ENCODE measurements at regions not wholly inside any gene's neighbourhood (a gene's known extent, or its start where the extent isn't known, plus 50 kb on each side); places are given as distances from the start of the nearest gene placed in this dataset.
"Not testable (repeated sequence)": the region's sequence is repeated elsewhere in the genome, so short reads cannot be mapped to it uniquely, and the experiment has no call there.

GRCh38 chr9:74122661-74123060 lies 374.5 kb upstream of the RORB start:
- H3K4me1 ChIP-seq (ENCODE audit: control insufficient read depth, insufficient read depth, low read length, poor library complexity, severe bottlenecking), result peaks cover 5% of the 10 kb centered on the region
- H3K4me3 ChIP-seq (ENCODE audit: extremely low read depth, insufficient read depth, low read length, poor library complexity, severe bottlenecking), result no peak overlapping the region
- WGBS, 2 experiments (ENCODE audit: insufficient coverage in 2 of 2), result 95 to 100% methylated on average over 2 of the region's 4 CpGs
- H3K9me3 ChIP-seq (ENCODE audit: control insufficient read depth, low read length), result no peaks in the 10 kb centered on the region
- no peaks in the 10 kb centered on the region for H3K36me3 ChIP-seq (ENCODE audit: control insufficient read depth, insufficient read depth, low read length)
- H3K27ac ChIP-seq (ENCODE audit: low read depth, low read length, severe bottlenecking), result no peak overlapping the region

GRCh38 chr9:74125941-74126340 lies 371.2 kb upstream of the RORB start:
- Histone ChIP-seq H3K4me1 (ENCODE audit: control insufficient read depth, insufficient read depth, low read length, poor library complexity, severe bottlenecking) (peaks cover 5% of the 10 kb centered on the region), H3K27ac (ENCODE audit: low read depth, low read length, severe bottlenecking) (no peak overlapping the region)
- WGBS, 2 experiments (ENCODE audit: insufficient coverage in 2 of 2), result 70 to 75% methylated on average over 1 to 4 of the region's 5 CpGs

GRCh38 chr9:74132986-74133385 lies 364.1 kb upstream of the RORB start:
- 90 to 95% methylated on average over 6 to 7 of the region's 7 CpGs for WGBS, 2 experiments (ENCODE audit: insufficient coverage in 2 of 2)
- Histone ChIP-seq H3K4me1 (ENCODE audit: control insufficient read depth, insufficient read depth, low read length, poor library complexity, severe bottlenecking) (no peaks in the 10 kb centered on the region), H3K36me3 (ENCODE audit: control insufficient read depth, insufficient read depth, low read length) (no peaks in the 10 kb centered on the region), H3K27ac (ENCODE audit: low read depth, low read length, severe bottlenecking) (no peak overlapping the region), H3K9me3 (ENCODE audit: control insufficient read depth, low read length) (no peaks in the 10 kb centered on the region), H3K4me3 (ENCODE audit: extremely low read depth, insufficient read depth, low read length, poor library complexity, severe bottlenecking) (no peak overlapping the region)

More at GRCh38 chr9:74125941-74126340, 371.2 kb upstream of the RORB start:
- no peaks in the 10 kb centered on the region for H3K9me3 ChIP-seq (ENCODE audit: control insufficient read depth, low read length)
- no peak overlapping the region for H3K4me3 ChIP-seq (ENCODE audit: extremely low read depth, insufficient read depth, low read length, poor library complexity, severe bottlenecking)
- H3K36me3 ChIP-seq (ENCODE audit: control insufficient read depth, insufficient read depth, low read length), result no peaks in the 10 kb centered on the region

- WGBS, 2 experiments (ENCODE audit: insufficient coverage in 2 of 2), result 100% methylated on average over 1 to 4 of the region's 6 CpGs
- Histone ChIP-seq H3K4me1 (ENCODE audit: control insufficient read depth, insufficient read depth, low read length, poor library complexity, severe bottlenecking) (no peaks in the 10 kb centered on the region), H3K9me3 (ENCODE audit: control insufficient read depth, low read length) (no peaks in the 10 kb centered on the region), H3K4me3 (ENCODE audit: extremely low read depth, insufficient read depth, low read length, poor library complexity, severe bottlenecking) (no peak overlapping the region), H3K36me3 (ENCODE audit: control insufficient read depth, insufficient read depth, low read length) (no peaks in the 10 kb centered on the region), H3K27ac (ENCODE audit: low read depth, low read length, severe bottlenecking) (no peak overlapping the region)
These were observed 363.2 kb upstream of the RORB start for GRCh38 chr9:74133921-74134320.

- no peak overlapping the region for H3K4me3 ChIP-seq (ENCODE audit: extremely low read depth, insufficient read depth, low read length, poor library complexity, severe bottlenecking)
- 80 to 86% methylated on average over 1 of the region's 2 CpGs for WGBS, 2 experiments (ENCODE audit: insufficient coverage in 2 of 2)
- H3K4me1 ChIP-seq (ENCODE audit: control insufficient read depth, insufficient read depth, low read length, poor library complexity, severe bottlenecking), result no peaks in the 10 kb centered on the region
- no peak overlapping the region for H3K27ac ChIP-seq (ENCODE audit: low read depth, low read length, severe bottlenecking)
- H3K36me3 ChIP-seq (ENCODE audit: control insufficient read depth, insufficient read depth, low read length), result no peaks in the 10 kb centered on the region
- H3K9me3 ChIP-seq (ENCODE audit: control insufficient read depth, low read length), result no peaks in the 10 kb centered on the region
These were observed 359.0 kb upstream of the RORB start for GRCh38 chr9:74138182-74138581.

- 88% methylated on average over 2 of the region's 2 CpGs; no CpG with 5 or more reads in 1 of the 2 experiments for WGBS, 2 experiments (ENCODE audit: insufficient coverage in 2 of 2)
- Histone ChIP-seq H3K9me3 (ENCODE audit: control insufficient read depth, low read length) (no peaks in the 10 kb centered on the region), H3K27ac (ENCODE audit: low read depth, low read length, severe bottlenecking) (no peak overlapping the region), H3K4me3 (ENCODE audit: extremely low read depth, insufficient read depth, low read length, poor library complexity, severe bottlenecking) (no peak overlapping the region), H3K4me1 (ENCODE audit: control insufficient read depth, insufficient read depth, low read length, poor library complexity, severe bottlenecking) (no peaks in the 10 kb centered on the region), H3K36me3 (ENCODE audit: control insufficient read depth, insufficient read depth, low read length) (no peaks in the 10 kb centered on the region)
These were observed 357.0 kb upstream of the RORB start for GRCh38 chr9:74140141-74140540.

GRCh38 chr9:74147906-74148305 lies 349.2 kb upstream of the RORB start:
- no peaks in the 10 kb centered on the region for H3K9me3 ChIP-seq (ENCODE audit: control insufficient read depth, low read length)
- H3K4me3 ChIP-seq (ENCODE audit: extremely low read depth, insufficient read depth, low read length, poor library complexity, severe bottlenecking), result no peak overlapping the region
- H3K4me1 ChIP-seq (ENCODE audit: control insufficient read depth, insufficient read depth, low read length, poor library complexity, severe bottlenecking), result no peaks in the 10 kb centered on the region
- 83 to 86% methylated on average over 1 of the region's 1 CpG for WGBS, 2 experiments (ENCODE audit: insufficient coverage in 2 of 2)
- H3K27ac ChIP-seq (ENCODE audit: low read depth, low read length, severe bottlenecking), result no peak overlapping the region
- no peaks in the 10 kb centered on the region for H3K36me3 ChIP-seq (ENCODE audit: control insufficient read depth, insufficient read depth, low read length)

- no peak overlapping the region for H3K4me3 ChIP-seq (ENCODE audit: extremely low read depth, insufficient read depth, low read length, poor library complexity, severe bottlenecking)
- 80 to 83% methylated on average over 1 of the region's 3 CpGs for WGBS, 2 experiments (ENCODE audit: insufficient coverage in 2 of 2)
These were observed 324.3 kb upstream of the RORB start for GRCh38 chr9:74172874-74173273.

GRCh38 chr9:74173284-74173683 lies 323.9 kb upstream of the RORB start:
- Histone ChIP-seq H3K4me1 (ENCODE audit: control insufficient read depth, insufficient read depth, low read length, poor library complexity, severe bottlenecking) (no peaks in the 10 kb centered on the region), H3K27ac (ENCODE audit: low read depth, low read length, severe bottlenecking) (no peak overlapping the region), H3K4me3 (ENCODE audit: extremely low read depth, insufficient read depth, low read length, poor library complexity, severe bottlenecking) (no peak overlapping the region), H3K9me3 (ENCODE audit: control insufficient read depth, low read length) (no peaks in the 10 kb centered on the region), H3K36me3 (ENCODE audit: control insufficient read depth, insufficient read depth, low read length) (no peaks in the 10 kb centered on the region)
- WGBS, 2 experiments (ENCODE audit: insufficient coverage in 2 of 2), result no CpG with 5 or more reads among the region's 5 CpGs

More at GRCh38 chr9:74172874-74173273, 324.3 kb upstream of the RORB start:
- Histone ChIP-seq H3K9me3 (ENCODE audit: control insufficient read depth, low read length) (no peaks in the 10 kb centered on the region), H3K36me3 (ENCODE audit: control insufficient read depth, insufficient read depth, low read length) (no peaks in the 10 kb centered on the region), H3K27ac (ENCODE audit: low read depth, low read length, severe bottlenecking) (no peak overlapping the region), H3K4me1 (ENCODE audit: control insufficient read depth, insufficient read depth, low read length, poor library complexity, severe bottlenecking) (no peaks in the 10 kb centered on the region)

GRCh38 chr9:74197771-74198170 lies 299.4 kb upstream of the RORB start:
- H3K4me1 ChIP-seq (ENCODE audit: control insufficient read depth, insufficient read depth, low read length, poor library complexity, severe bottlenecking); H3K36me3 ChIP-seq (ENCODE audit: control insufficient read depth, insufficient read depth, low read length); H3K9me3 ChIP-seq (ENCODE audit: control insufficient read depth, low read length); H3K27ac ChIP-seq (ENCODE audit: low read depth, low read length, severe bottlenecking); H3K4me3 ChIP-seq (ENCODE audit: extremely low read depth, insufficient read depth, low read length, poor library complexity, severe bottlenecking): not testable (repeated sequence)
- 90 to 95% methylated on average over 4 to 11 of the region's 24 CpGs for WGBS, 2 experiments (ENCODE audit: insufficient coverage in 2 of 2)

GRCh38 chr9:74205056-74205455 lies 292.1 kb upstream of the RORB start:
- Histone ChIP-seq H3K9me3 (ENCODE audit: control insufficient read depth, low read length) (no peaks in the 10 kb centered on the region), H3K4me3 (ENCODE audit: extremely low read depth, insufficient read depth, low read length, poor library complexity, severe bottlenecking) (no peak overlapping the region), H3K4me1 (ENCODE audit: control insufficient read depth, insufficient read depth, low read length, poor library complexity, severe bottlenecking) (no peaks in the 10 kb centered on the region), H3K36me3 (ENCODE audit: control insufficient read depth, insufficient read depth, low read length) (no peaks in the 10 kb centered on the region), H3K27ac (ENCODE audit: low read depth, low read length, severe bottlenecking) (no peak overlapping the region)
- 80 to 93% methylated on average over 2 of the region's 4 CpGs for WGBS, 2 experiments (ENCODE audit: insufficient coverage in 2 of 2)
